Frontal cortex (tissue), 3 donors: ENCODE measurements at regions not wholly inside any gene's neighbourhood (a gene's known extent, or its start where the extent isn't known, plus 50 kb on each side); places are given as distances from the start of the nearest gene placed in this dataset.
"Not testable (repeated sequence)": the region's sequence is repeated elsewhere in the genome, so short reads cannot be mapped to it uniquely, and the experiment has no call there.

Experiments
- DNase-seq, 2 donors: peaks; one replicate each; pipeline ENCODE4 v3.0.0; 2012; ENCODE audit warnings: low spot score in 2 of 2
- FAIRE-seq: peaks from 2 replicates; lab custom pipeline; 2012; peaks lifted over from hg19 to GRCh38; lab: Jason Lieb, UNC
- donor health status: control.
- donor health status: control.
- donor health status: control.

GRCh38 chr3:61372723-61373122, 121.5 kb upstream of the FHIT start:
- no peak for DNase-seq
- FAIRE-seq: no peak

DNA sequence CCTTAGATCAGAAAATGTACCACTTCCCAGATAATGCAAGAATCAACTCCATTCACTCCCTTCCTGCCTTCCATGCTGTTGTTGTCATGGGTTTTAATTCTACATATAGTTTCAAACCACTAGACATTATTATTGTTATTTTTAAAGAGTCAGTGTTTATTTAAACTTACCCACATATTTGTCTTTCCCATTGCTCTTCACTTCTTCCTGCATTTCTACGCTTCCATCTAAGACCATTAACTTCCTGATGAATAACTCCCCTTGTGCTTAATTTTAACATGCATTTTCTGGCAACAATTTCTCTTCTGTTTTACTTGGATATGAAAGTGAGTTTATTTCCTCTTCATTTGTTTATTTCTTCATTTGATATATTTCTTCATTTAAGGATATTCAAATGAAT, 127.1 kb upstream of the FHIT start:
- no peak for DNase-seq
- no peak for FAIRE-seq

DNA sequence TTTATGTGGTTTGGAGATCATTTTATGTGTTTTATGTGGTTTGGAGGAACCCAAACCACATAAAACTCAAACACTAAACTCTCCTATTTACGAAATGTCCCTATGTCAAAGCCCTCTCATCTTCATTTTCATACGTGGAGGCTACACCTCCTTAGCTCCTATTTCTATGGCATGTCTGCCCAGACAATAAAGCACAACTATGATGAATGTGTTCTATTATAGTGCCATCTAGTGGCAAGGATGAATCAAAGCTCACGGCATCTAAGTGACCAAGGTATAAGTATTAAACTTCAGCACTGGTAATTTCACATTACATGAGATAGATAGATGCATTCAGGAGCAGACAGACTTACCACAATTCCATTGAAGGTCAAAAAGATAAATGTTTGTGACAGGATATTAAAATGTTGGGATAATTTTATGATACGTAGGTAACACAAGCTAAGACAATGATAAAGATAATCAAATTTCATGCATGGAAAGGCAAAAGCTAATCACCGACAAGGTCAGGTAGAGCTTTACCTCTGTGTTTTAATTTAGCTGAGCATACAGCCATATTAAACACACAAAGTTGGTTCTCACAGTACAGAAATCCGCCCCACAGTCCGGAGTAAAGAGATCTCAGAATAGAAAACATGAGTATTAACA, 130.6 kb upstream of the FHIT start:
- DNase-seq (peak in 1 of 2 donors; percentile 22), FAIRE-seq (no peak)

DNA sequence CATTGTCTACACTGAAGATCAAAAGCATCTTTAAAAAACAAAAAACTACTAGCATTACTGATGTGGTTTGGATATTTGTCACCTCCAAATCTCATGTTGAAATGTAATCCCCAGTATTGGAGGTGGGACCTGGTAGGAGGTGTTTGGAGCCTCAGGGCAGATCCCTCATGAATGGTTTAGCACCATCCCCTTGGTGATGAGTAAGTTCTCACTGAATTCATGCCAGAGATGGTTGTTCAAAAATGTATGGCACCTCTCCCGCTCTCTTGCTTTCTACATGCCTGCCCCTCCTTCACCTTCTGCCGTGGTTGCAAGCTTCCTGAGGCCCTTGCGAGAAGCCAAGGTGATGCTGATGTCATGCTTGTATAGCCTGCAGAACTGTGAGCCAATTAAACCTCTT, 136.6 kb upstream of the FHIT start:
- DNase-seq: no peak
- FAIRE-seq: no peak

DNA sequence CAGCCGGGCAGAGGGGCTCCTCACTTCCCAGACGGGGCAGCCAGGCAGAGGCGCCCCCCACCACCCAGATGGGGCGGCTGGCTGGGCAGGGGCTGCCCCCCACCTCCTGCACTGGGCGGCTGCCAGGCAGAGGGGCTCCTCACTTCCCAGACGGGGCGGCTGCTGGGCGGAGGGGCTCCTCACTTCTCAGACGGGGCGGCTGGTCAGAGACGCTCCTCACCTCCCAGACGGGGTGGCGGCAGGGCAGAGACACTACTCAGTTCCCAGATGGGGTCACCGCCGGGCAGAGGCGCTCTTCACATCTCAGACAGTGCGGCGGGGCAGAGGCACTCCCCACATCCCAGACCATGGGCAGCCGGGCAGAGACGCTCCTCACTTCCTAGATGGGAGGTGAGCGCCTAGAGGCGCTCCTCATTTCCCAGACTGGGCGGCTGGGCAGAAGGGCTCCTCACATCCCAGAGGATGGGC, 142.3 kb upstream of the FHIT start:
- FAIRE-seq, DNase-seq: not testable (repeated sequence)

DNA sequence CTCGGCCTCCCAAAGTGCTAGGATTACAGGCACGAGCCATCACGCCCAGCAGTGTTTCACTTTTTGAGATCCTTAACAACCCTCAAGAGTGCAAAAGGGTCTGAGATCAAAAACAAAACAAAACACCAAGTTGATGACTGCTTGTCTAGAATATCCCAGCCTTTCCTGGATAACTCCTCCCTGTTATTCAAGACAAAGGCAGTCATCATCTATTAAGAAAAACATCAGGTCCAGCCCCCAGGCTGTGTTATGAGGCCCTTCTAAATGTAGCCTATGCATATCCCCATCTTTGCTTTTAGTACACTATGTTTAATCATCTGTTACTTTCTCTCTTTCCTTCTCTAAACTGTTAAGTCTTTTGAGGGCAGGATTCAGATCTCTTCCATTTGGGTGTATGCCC, 150.1 kb upstream of the FHIT start:
- FAIRE-seq: no peak

DNA sequence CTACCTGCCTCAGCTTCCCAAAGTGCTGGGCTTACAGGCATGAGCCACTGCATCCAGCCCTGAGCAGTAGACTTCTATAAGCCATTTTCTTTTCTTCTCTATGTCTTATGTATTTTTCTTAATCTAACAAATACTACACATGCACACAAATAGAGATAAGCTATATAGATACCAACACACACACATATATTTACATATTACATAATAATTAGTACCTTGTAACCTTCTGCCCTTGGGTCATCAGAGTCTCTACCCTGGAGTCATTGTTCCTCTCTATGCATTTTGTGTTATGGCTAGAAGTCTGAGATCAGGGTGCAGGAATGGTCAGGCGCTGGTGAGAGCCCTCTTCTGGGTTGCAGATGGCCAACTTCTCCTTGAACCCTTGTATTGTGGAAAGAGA, 154.0 kb upstream of the PTPRG start:
- FAIRE-seq (no peak), DNase-seq (no peak)

More for the DNA sequence above, 150.1 kb upstream of the FHIT start:
- no peak for DNase-seq

DNA sequence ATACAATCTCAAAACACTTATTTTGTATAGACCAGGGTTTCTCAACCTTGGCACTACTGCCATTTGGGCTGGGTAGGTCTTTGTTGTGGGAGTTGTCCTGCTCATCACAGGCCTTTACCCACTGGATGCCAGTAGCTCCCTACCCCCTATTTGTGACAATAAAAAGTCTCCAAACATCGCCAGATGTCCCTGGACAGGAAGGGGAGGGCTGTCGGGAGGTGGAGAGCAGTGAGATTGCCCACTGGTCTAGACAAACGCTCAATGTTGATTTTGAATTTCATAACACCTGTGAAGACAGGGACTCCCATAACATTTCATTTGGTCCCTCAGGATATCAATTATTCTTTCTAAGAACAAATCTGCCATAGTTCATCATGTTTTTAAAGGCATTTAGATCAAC, 151.7 kb upstream of the PTPRG start:
- no peak for DNase-seq
- FAIRE-seq: no peak

DNA sequence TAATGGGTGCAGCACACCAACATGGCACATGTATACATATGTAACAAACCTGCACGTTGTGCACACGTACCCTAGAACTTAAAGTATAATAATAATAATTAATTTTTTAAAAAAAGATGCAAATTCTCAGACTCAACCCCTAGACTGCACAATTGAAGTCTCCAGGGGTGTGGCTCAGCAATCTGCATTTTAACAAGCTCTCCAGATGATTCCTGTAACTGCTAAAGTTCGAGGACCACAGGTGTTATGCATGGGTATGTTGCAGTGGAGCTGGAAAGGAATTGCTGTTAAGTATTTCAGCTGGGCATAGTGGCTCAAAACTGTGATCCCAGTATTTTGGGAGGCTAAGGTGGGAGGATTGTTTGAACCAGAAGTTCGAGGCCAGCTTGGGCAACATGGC, 151.0 kb upstream of the PTPRG start:
- FAIRE-seq, DNase-seq: not testable (repeated sequence)

GRCh38 chr3:61411009-61411662, 150.2 kb upstream of the PTPRG start:
- FAIRE-seq: no peak
- no peak for DNase-seq

GRCh38 chr3:61414456-61414855, 146.9 kb upstream of the PTPRG start:
- FAIRE-seq: no peak
- DNase-seq: no peak

- FAIRE-seq (no peak), DNase-seq (no peak)
These were observed 146.2 kb upstream of the PTPRG start for GRCh38 chr3:61415201-61415600.

DNA sequence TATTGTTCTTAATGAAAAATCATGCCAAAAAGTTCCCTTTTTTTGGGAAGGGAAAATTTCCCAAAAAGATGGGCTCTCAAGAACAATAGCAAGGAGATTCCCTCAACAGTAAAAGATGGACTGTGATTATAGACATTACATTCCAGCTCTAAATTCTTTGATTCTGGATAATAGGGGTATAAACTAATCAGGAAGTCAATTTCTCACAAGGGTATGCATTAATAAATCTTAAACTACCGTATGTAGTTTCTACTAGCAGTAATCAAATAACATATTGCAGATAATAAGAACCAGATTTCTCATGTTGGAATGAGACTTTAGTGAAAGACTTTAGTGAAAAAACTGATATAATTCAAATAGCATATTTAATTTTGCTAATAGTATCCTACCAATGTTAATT, 144.8 kb upstream of the PTPRG start:
- no peak for FAIRE-seq

GRCh38 chr3:61417352-61417751, 144.0 kb upstream of the PTPRG start:
- DNase-seq: no peak
- FAIRE-seq: no peak

More for the DNA sequence above, 144.8 kb upstream of the PTPRG start:
- no peak for DNase-seq

- FAIRE-seq: no peak
These were observed 141.1 kb upstream of the PTPRG start for GRCh38 chr3:61420136-61420759.

GRCh38 chr3:61422945-61423673, 138.3 kb upstream of the PTPRG start:
- FAIRE-seq: no peak

More at GRCh38 chr3:61420136-61420759, 141.1 kb upstream of the PTPRG start:
- no peak for DNase-seq

GRCh38 chr3:61425356-61425755, 136.0 kb upstream of the PTPRG start:
- no peak for DNase-seq
- no peak for FAIRE-seq

More at GRCh38 chr3:61422945-61423673, 138.3 kb upstream of the PTPRG start:
- no peak for DNase-seq

- DNase-seq (no peak), FAIRE-seq (no peak)
These were observed 132.3 kb upstream of the PTPRG start for GRCh38 chr3:61429106-61429505.

DNA sequence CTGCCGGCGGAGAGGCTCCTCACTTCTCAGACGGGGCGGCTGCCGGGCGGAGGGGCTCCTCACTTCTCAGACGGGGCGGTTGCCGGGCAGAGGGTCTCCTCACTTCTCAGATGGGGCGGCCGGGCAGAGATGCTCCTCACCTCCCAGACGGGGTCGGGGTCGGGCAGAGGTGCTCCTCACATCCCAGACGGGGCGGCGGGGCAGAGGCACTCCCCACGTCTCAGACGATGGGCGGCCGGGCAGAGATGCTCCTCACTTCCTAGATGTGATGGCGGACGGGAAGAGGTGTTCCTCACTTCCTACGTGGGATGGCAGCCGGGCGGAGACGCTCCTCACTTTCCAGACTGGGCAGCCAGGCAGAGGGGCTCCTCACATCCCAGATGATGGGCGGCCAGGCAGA, 126.5 kb upstream of the PTPRG start:
- not testable (repeated sequence) for DNase-seq, FAIRE-seq

GRCh38 chr3:61435361-61435760, 126.0 kb upstream of the PTPRG start:
- FAIRE-seq: not testable (repeated sequence)

More at GRCh38 chr3:61435361-61435760, 126.0 kb upstream of the PTPRG start:
- DNase-seq: not testable (repeated sequence)
